HG02798 (cell line): ENCODE measurements at regions not wholly inside any gene's neighbourhood (a gene's known extent, or its start where the extent isn't known, plus 50 kb on each side); places are given as distances from the start of the nearest gene placed in this dataset.

ENCODE experiments used
- ATAC-seq: cut with Tn5 transposase; IDR thresholded peaks from one replicate; pipeline ENCODE4 v1.9.1; 2021; ENCODE audit warnings: mild to moderate bottlenecking; ENCODE audit not compliant: unreplicated experiment, poor library complexity

- ATAC-seq, result no peak
Observed at GRCh38 chr13:97559981-97560380, 126.0 kb downstream of the RAP2A start.

- no peak for ATAC-seq
Observed at GRCh38 chr13:97561182-97561581, 127.2 kb downstream of the RAP2A start.

- ATAC-seq, result no peak
Observed at GRCh38 chr13:97562962-97563361, 129.0 kb downstream of the RAP2A start.

GRCh38 chr13:97564956-97565355, 131.0 kb downstream of the RAP2A start:
- ATAC-seq, result no peak

- ATAC-seq, result no peak
Observed at GRCh38 chr13:97565906-97566305, 131.9 kb downstream of the RAP2A start.

GRCh38 chr13:97566907-97567306, 132.9 kb downstream of the RAP2A start:
- ATAC-seq, result no peak

GRCh38 chr13:97567510-97568243, 133.7 kb downstream of the RAP2A start:
- ATAC-seq, result peak; percentile 95

GRCh38 chr13:97568850-97569249, 134.9 kb downstream of the RAP2A start:
- ATAC-seq, result no peak

- ATAC-seq, result no peak
Observed at GRCh38 chr13:97569841-97570240, 135.9 kb downstream of the RAP2A start.

- no peak for ATAC-seq
Observed at GRCh38 chr13:97570442-97570841, 136.5 kb downstream of the RAP2A start.

GRCh38 chr13:97573011-97573410, 139.0 kb downstream of the RAP2A start:
- ATAC-seq, result no peak

- no peak for ATAC-seq
Observed at GRCh38 chr13:97574926-97575325, 141.0 kb downstream of the RAP2A start.

- ATAC-seq, result no peak
Observed at GRCh38 chr13:97577026-97577425, 143.1 kb downstream of the RAP2A start.

- no peak for ATAC-seq
Observed at GRCh38 chr13:97582170-97582569, 148.2 kb downstream of the RAP2A start.

- ATAC-seq, result no peak
Observed at GRCh38 chr13:97583907-97584497, 150.0 kb downstream of the RAP2A start.

- ATAC-seq, result no peak
Observed at GRCh38 chr13:97586941-97587340, 153.0 kb downstream of the RAP2A start.

- ATAC-seq, result no peak
Observed at GRCh38 chr13:97588993-97589392, 155.0 kb downstream of the RAP2A start.

GRCh38 chr13:97600458-97601075, 166.6 kb downstream of the RAP2A start:
- no peak for ATAC-seq

GRCh38 chr13:97615266-97615665, 181.3 kb downstream of the RAP2A start:
- no peak for ATAC-seq

GRCh38 chr13:97616385-97616784, 182.4 kb downstream of the RAP2A start:
- no peak for ATAC-seq

GRCh38 chr13:97621025-97621424, 187.1 kb downstream of the RAP2A start:
- ATAC-seq, result no peak

GRCh38 chr13:97621631-97622030, 187.7 kb downstream of the RAP2A start:
- no peak for ATAC-seq
